ENCODE measurements at regions not wholly inside any gene's neighbourhood (a gene's known extent, or its start where the extent isn't known, plus 50 kb on each side); places are given as distances from the start of the nearest gene placed in this dataset.

GRCh38 chr16:75931043-75931442 lies 204.8 kb upstream of the CPHXL start:
- peak; percentile 82 for DNase-seq (ENCODE audit: low read depth)
- H3K4me3 ChIP-seq (ENCODE audit: low read length) = no peak overlapping the region
- no peak for TF ChIP-seq CTCF (IDR thresholded peaks at IDR 0.05; ENCODE audit: insufficient read depth, low read depth, low read length, missing control alignments)

GRCh38 chr16:75931970-75932369 lies 205.7 kb upstream of the CPHXL start:
- no peak overlapping the region for H3K4me3 ChIP-seq (ENCODE audit: low read length)
- DNase-seq (ENCODE audit: low read depth) = no peak
- no peak for TF ChIP-seq CTCF (IDR thresholded peaks at IDR 0.05; ENCODE audit: insufficient read depth, low read depth, low read length, missing control alignments)

- no peak overlapping the region for H3K4me3 ChIP-seq (ENCODE audit: low read length)
- peak; percentile 95 for DNase-seq (ENCODE audit: low read depth)
- TF ChIP-seq CTCF (IDR thresholded peaks at IDR 0.05; ENCODE audit: insufficient read depth, low read depth, low read length, missing control alignments) = no peak
Measured at GRCh38 chr16:75938818-75939217, 212.5 kb upstream of the CPHXL start.

- H3K4me3 ChIP-seq (ENCODE audit: low read length) = no peak overlapping the region
- no peak for TF ChIP-seq CTCF (IDR thresholded peaks at IDR 0.05; ENCODE audit: insufficient read depth, low read depth, low read length, missing control alignments)
- no peak for DNase-seq (ENCODE audit: low read depth)
Measured at GRCh38 chr16:75942351-75942750, 216.1 kb upstream of the CPHXL start.

- DNase-seq (ENCODE audit: low read depth) = no peak
- H3K4me3 ChIP-seq (ENCODE audit: low read length) = no peak overlapping the region
- TF ChIP-seq CTCF (IDR thresholded peaks at IDR 0.05; ENCODE audit: insufficient read depth, low read depth, low read length, missing control alignments) = no peak
Measured at GRCh38 chr16:75942936-75943335, 216.6 kb upstream of the CPHXL start.

GRCh38 chr16:75943705-75944514 lies 217.6 kb upstream of the CPHXL start:
- H3K4me3 ChIP-seq (ENCODE audit: low read length) = no peak overlapping the region
- DNase-seq (ENCODE audit: low read depth) = no peak
- no peak for TF ChIP-seq CTCF (IDR thresholded peaks at IDR 0.05; ENCODE audit: insufficient read depth, low read depth, low read length, missing control alignments)

- TF ChIP-seq CTCF (IDR thresholded peaks at IDR 0.05; ENCODE audit: insufficient read depth, low read depth, low read length, missing control alignments) = no peak
- DNase-seq (ENCODE audit: low read depth) = no peak
- H3K4me3 ChIP-seq (ENCODE audit: low read length) = no peak overlapping the region
Measured at GRCh38 chr16:75945916-75946457, 219.7 kb upstream of the CPHXL start.

All from epithelial cell of esophagus (primary cell).